ENCODE measurements at regions not wholly inside any gene's neighbourhood (a gene's known extent, or its start where the extent isn't known, plus 50 kb on each side); places are given as distances from the start of the nearest gene placed in this dataset.
"Not testable (repeated sequence)": the region's sequence is repeated elsewhere in the genome, so short reads cannot be mapped to it uniquely, and the experiment has no call there.

DNA sequence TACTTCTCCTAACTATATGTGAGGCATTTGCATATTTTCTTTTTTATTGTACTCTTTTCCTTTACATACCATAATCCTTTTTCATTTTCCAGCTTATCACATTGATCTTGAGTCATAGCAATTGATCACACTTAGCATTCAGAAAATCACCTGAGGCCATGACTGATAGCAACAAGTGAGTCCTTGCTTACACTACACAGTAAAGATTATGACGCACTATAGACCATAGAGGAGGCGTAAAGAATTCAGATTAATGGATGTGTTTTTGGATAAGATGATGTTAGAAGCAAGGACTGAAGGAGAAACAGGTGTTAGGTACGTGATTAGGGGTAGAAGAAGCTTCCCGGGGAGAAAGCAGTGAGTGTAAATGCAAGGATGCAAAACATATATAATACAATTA is 637.7 kb downstream of the ETNK1 start:
- TF ChIP-seq, protein P1, sequence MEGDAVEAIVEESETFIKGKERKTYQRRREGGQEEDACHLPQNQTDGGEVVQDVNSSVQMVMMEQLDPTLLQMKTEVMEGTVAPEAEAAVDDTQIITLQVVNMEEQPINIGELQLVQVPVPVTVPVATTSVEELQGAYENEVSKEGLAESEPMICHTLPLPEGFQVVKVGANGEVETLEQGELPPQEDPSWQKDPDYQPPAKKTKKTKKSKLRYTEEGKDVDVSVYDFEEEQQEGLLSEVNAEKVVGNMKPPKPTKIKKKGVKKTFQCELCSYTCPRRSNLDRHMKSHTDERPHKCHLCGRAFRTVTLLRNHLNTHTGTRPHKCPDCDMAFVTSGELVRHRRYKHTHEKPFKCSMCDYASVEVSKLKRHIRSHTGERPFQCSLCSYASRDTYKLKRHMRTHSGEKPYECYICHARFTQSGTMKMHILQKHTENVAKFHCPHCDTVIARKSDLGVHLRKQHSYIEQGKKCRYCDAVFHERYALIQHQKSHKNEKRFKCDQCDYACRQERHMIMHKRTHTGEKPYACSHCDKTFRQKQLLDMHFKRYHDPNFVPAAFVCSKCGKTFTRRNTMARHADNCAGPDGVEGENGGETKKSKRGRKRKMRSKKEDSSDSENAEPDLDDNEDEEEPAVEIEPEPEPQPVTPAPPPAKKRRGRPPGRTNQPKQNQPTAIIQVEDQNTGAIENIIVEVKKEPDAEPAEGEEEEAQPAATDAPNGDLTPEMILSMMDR (IDR thresholded peaks at IDR 0.05): no peak
- no peak for DNase-seq
- ATAC-seq (ENCODE audit: low read depth): no peak
- H3K27me3 Mint-ChIP-seq: peaks cover 2% of the 10 kb centered on the region
- ChIA-PET POLR2A (no interaction called here), CTCF (no interaction called here)
- no peak overlapping the region for H3K4me3 Mint-ChIP-seq
- intact Hi-C loops (cut with micrococcal nuclease): no loop called here
- no peak overlapping the region for H3K27ac Mint-ChIP-seq
- H3K9me3 Mint-ChIP-seq: no peaks in the 10 kb centered on the region
- H3K36me3 Mint-ChIP-seq (ENCODE audit: low read depth): no peaks in the 10 kb centered on the region
- H3K4me1 Mint-ChIP-seq: no peaks in the 10 kb centered on the region

GRCh38 chr12:23277831-23278230 is 652.9 kb downstream of the ETNK1 start:
- ChIA-PET CTCF (no interaction called here), POLR2A (no interaction called here)
- no peak overlapping the region for H3K27ac Mint-ChIP-seq
- ATAC-seq (ENCODE audit: low read depth) (no peak), DNase-seq (no peak)
- H3K4me3 Mint-ChIP-seq: no peak overlapping the region
- peaks cover 4% of the 10 kb centered on the region for H3K9me3 Mint-ChIP-seq
- intact Hi-C loops (cut with micrococcal nuclease): no loop called here
- H3K36me3 Mint-ChIP-seq (ENCODE audit: low read depth): no peaks in the 10 kb centered on the region
- no peaks in the 10 kb centered on the region for H3K27me3 Mint-ChIP-seq
- TF ChIP-seq, protein P1 (IDR thresholded peaks at IDR 0.05): no peak
- H3K4me1 Mint-ChIP-seq: no peaks in the 10 kb centered on the region

GRCh38 chr12:23281295-23281694 is 656.3 kb downstream of the ETNK1 start:
- CTCF ChIA-PET: no interaction called here
- no peaks in the 10 kb centered on the region for H3K27me3 Mint-ChIP-seq
- ATAC-seq (ENCODE audit: low read depth): no peak
- intact Hi-C loops (cut with micrococcal nuclease): no loop called here
- no peak overlapping the region for H3K4me3 Mint-ChIP-seq
- H3K27ac Mint-ChIP-seq: no peak overlapping the region
- DNase-seq: no peak
- TF ChIP-seq, protein P1 (IDR thresholded peaks at IDR 0.05): no peak
- no peaks in the 10 kb centered on the region for H3K36me3 Mint-ChIP-seq (ENCODE audit: low read depth)
- POLR2A ChIA-PET: no interaction called here
- H3K4me1 Mint-ChIP-seq: no peaks in the 10 kb centered on the region
- H3K9me3 Mint-ChIP-seq: peaks cover 9% of the 10 kb centered on the region

GRCh38 chr12:23282701-23283100 is 657.7 kb downstream of the ETNK1 start:
- TF ChIP-seq, protein P1 (IDR thresholded peaks at IDR 0.05): no peak
- intact Hi-C loops (cut with micrococcal nuclease): no loop called here
- H3K9me3 Mint-ChIP-seq: peaks cover 9% of the 10 kb centered on the region
- H3K27ac Mint-ChIP-seq: no peak overlapping the region
- no peak overlapping the region for H3K4me3 Mint-ChIP-seq
- H3K27me3 Mint-ChIP-seq: no peaks in the 10 kb centered on the region
- no peak for ATAC-seq (ENCODE audit: low read depth)
- POLR2A ChIA-PET: no interaction called here
- H3K4me1 Mint-ChIP-seq: no peaks in the 10 kb centered on the region
- CTCF ChIA-PET: no interaction called here
- no peaks in the 10 kb centered on the region for H3K36me3 Mint-ChIP-seq (ENCODE audit: low read depth)
- no peak for DNase-seq

DNA sequence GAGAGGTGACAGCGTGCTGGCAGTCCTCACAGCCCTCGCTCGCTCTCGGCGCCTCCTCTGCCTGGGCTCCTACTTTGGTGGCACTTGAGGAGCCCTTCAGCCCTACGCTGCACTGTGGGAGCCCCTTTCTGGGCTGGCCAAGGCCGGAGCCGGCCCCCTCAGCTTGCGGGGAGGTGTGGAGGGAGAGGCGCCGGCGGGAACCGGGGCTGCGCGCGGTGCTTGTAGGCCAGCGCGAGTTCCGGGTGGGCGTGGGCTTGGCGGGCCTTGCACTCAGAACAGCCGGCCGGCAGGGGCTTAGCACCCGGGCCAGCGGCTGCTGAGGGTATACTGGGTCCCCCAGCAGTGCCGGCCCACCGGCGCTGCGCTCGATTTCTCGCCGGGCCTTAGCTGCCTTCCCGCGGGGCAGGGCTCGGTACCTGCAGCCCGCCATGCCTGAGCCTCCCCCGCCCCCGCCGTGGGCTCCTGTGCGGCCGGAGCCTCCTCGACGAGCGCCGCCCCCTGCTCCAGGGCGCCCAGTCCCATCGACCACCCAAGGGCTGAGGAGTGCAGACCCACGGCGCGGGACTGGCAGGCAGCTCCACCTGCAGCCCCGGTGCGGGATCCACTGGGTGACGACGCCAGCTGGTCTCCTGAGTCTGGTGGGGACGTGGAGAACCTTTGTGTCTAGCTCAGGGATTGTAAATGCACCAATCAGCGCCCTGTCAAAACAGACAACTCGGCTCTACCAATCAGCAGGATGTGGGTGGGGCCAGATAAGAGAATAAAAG is 661.0 kb downstream of the ETNK1 start:
- H3K27me3 Mint-ChIP-seq; H3K4me3 Mint-ChIP-seq; ATAC-seq (ENCODE audit: low read depth); DNase-seq; H3K27ac Mint-ChIP-seq; H3K4me1 Mint-ChIP-seq; H3K36me3 Mint-ChIP-seq (ENCODE audit: low read depth); POLR2A ChIA-PET; CTCF ChIA-PET; intact Hi-C loops (cut with micrococcal nuclease); H3K9me3 Mint-ChIP-seq: not testable (repeated sequence)
